ENCODE measurements at regions not wholly inside any gene's neighbourhood (a gene's known extent, or its start where the extent isn't known, plus 50 kb on each side); places are given as distances from the start of the nearest gene placed in this dataset.
A peak's percentile ranks its signal among the peaks of the same experiment; 100 is the strongest.

DNA sequence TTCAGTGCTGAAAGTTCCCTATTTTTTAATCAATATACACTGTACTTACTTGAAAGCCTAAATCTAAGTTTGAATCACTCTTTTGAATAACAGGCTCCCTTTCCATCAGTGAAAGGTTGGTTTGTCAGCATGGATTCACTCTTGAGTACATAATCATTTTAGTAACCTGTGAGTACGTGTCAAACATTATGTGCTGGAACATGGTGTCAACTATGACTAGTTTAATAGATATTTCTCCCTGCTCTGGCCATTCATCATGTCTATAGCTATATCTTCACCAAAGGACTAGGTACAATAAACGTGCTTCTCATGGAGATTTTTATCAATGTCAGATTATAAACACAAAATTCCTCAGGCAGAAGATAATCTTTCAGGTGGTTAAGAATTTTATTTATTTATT is 61.7 kb upstream of the MDFIC start:
- DNase-seq, result no peak

GRCh38 chr7:114862406-114862805 is 59.5 kb upstream of the MDFIC start:
- DNase-seq, result no peak

- no peak for DNase-seq
Measured at GRCh38 chr7:114864278-114864677, 57.6 kb upstream of the MDFIC start.

DNA sequence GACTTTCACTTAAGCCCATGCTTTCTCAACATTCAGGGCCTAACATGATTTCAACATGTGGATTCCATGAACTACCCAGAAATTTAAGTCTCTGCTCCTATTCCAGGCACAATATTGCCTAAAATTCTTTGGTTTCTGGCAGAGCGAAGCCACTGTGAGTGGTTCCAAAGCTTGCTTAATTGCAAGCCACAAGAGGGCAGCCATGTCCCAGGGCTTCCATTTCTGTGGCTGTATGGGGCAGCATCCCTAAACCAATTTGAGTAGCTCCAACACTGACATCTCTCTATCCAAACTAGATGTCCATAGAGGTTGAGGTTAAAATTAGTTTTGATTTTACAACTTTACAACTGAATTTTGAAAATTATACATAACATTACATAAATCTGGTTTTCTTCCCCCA is 56.3 kb upstream of the MDFIC start:
- peak; percentile 58 for DNase-seq

All from GDM1 (cell line).